GDM1 (cell line): ENCODE measurements at regions not wholly inside any gene's neighbourhood (a gene's known extent, or its start where the extent isn't known, plus 50 kb on each side); places are given as distances from the start of the nearest gene placed in this dataset.
"Not testable (repeated sequence)": the region's sequence is repeated elsewhere in the genome, so short reads cannot be mapped to it uniquely, and the experiment has no call there.

Source experiments
- DNase-seq: peaks from one replicate; lab custom pipeline; 2025; lab: John Stamatoyannopoulos, UW

GRCh38 chr16:9593440-9593839 is 502.0 kb downstream of the HAPSTR1 start:
- DNase-seq: no peak

- DNase-seq: no peak
These were observed 502.6 kb downstream of the HAPSTR1 start for GRCh38 chr16:9594047-9594446.

GRCh38 chr16:9594946-9595345 is 503.5 kb downstream of the HAPSTR1 start:
- no peak for DNase-seq

- no peak for DNase-seq
These were observed 503.9 kb downstream of the HAPSTR1 start for GRCh38 chr16:9595393-9595792.

- DNase-seq: no peak
These were observed 505.3 kb downstream of the HAPSTR1 start for GRCh38 chr16:9596788-9597187.

GRCh38 chr16:9597967-9598730 is 506.7 kb downstream of the HAPSTR1 start:
- DNase-seq: no peak

GRCh38 chr16:9598731-9599083 is 507.3 kb downstream of the HAPSTR1 start:
- DNase-seq: no peak

GRCh38 chr16:9599415-9600120 is 508.1 kb downstream of the HAPSTR1 start:
- no peak for DNase-seq

GRCh38 chr16:9602189-9602588 is 510.7 kb downstream of the HAPSTR1 start:
- no peak for DNase-seq

GRCh38 chr16:9603316-9603715 is 511.9 kb downstream of the HAPSTR1 start:
- no peak for DNase-seq

GRCh38 chr16:9607515-9608230 is 516.2 kb downstream of the HAPSTR1 start:
- DNase-seq: no peak

- DNase-seq: no peak
These were observed 519.3 kb downstream of the HAPSTR1 start for GRCh38 chr16:9610727-9611126.

GRCh38 chr16:9612267-9612666 is 520.8 kb downstream of the HAPSTR1 start:
- no peak for DNase-seq

- no peak for DNase-seq
These were observed 522.9 kb downstream of the HAPSTR1 start for GRCh38 chr16:9614389-9614788.

GRCh38 chr16:9622268-9622667 is 530.8 kb downstream of the HAPSTR1 start:
- DNase-seq: no peak

- no peak for DNase-seq
These were observed 533.7 kb downstream of the HAPSTR1 start for GRCh38 chr16:9625122-9625521.

GRCh38 chr16:9627427-9627826 is 536.0 kb downstream of the HAPSTR1 start:
- DNase-seq: no peak

- no peak for DNase-seq
These were observed 538.7 kb downstream of the HAPSTR1 start for GRCh38 chr16:9630119-9630518.

GRCh38 chr16:9630985-9631384 is 539.5 kb downstream of the HAPSTR1 start:
- DNase-seq: no peak

- no peak for DNase-seq
These were observed 542.4 kb downstream of the HAPSTR1 start for GRCh38 chr16:9633844-9634243.

- not testable (repeated sequence) for DNase-seq
These were observed 543.8 kb downstream of the HAPSTR1 start for GRCh38 chr16:9635150-9635720.

- no peak for DNase-seq
These were observed 538.0 kb downstream of the GRIN2A start for GRCh38 chr16:9644258-9644657.

GRCh38 chr16:9645911-9646310 is 536.3 kb downstream of the GRIN2A start:
- DNase-seq: no peak
